ENCODE measurements at regions not wholly inside any gene's neighbourhood (a gene's known extent, or its start where the extent isn't known, plus 50 kb on each side); places are given as distances from the start of the nearest gene placed in this dataset.

DNA sequence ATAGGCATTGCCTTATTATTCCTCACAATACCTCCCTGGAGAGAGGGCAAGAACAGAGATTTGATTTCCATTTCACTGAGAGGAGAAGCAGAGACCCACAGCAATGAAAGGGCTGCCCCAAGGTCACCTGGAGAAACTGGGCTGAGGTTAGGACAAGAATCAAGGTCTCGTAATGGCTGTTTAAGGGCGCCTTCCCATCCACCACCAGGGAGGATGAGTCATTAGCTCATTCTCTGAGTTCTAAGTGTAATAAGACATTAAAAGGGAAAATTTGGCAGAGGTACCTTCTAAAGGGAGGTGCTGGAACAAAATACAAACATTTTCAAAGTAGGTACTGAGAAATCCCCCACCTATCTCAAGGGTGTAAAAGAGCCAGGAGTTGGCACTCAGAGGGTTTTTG, 52.6 kb upstream of the TCERG1 start:
- Histone ChIP-seq H3K27me3 (replicated peaks in 2 of 5; ENCODE audit: control insufficient read depth in 4 of 5, insufficient read depth in 5 of 5, low read length in 4 of 5) (peaks cover 0 to 6% (median 0%) of the 10 kb centered on the region in 5 experiments), H3K27ac (ENCODE audit: insufficient read depth in 1 of 2, low read depth in 1 of 2, low read length in 2 of 2, poor library complexity in 1 of 2, severe bottlenecking in 2 of 2) (no peak overlapping the region), H3K36me3 (ENCODE audit: control insufficient read depth in 4 of 4, insufficient read depth in 4 of 4, low read length in 3 of 4) (no peaks in the 10 kb centered on the region), H3K4me3 (ENCODE audit: control insufficient read depth in 1 of 7, extremely low read depth in 1 of 7, insufficient read depth in 4 of 7, low read depth in 2 of 7, low read length in 6 of 7) (no peak overlapping the region), H3K9me3 (ENCODE audit: control extremely low read depth in 1 of 5, control insufficient read depth in 4 of 5, insufficient read depth in 2 of 5, low read depth in 1 of 5, low read length in 4 of 5) (peaks cover 0 to 8% (median 0%) of the 10 kb centered on the region in 5 experiments), H3K4me1 (ENCODE audit: control extremely low read depth in 1 of 4, control insufficient read depth in 4 of 4, insufficient read depth in 4 of 4, low read length in 3 of 4) (peaks cover 2 to 8% (median 7%) of the 10 kb centered on the region in 4 experiments)
- ChIA-PET CTCF (interaction anchor here (1.0 kb wide), 1 partner anchor 33 kb away, joined by 3 read pairs; no protein-coding TSS in a partner anchor), POLR2A (no interaction called here)
- 100% methylated on average over 2 of the region's 2 CpGs for whole genome bisulfite sequencing (ENCODE audit: insufficient coverage)
- no peak for DNase-seq

DNA sequence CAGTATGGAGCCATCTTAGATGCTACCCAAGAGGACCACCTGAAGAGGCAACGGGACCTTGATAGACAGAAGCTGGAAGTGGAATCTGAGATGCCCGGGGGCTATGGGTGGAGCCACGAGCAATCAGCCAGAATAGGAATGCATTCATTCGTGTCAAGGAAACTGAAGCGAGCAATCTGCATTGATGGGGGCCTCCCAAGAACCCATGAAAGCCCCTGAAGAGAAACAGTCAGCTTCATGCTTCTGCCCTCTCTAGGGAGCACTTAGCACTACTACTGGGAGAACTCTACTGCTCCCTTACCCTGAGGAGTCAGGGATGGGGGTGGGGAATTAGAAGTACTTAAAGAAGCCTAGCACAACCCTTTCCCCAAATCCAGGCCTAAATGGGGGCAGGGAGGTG, 51.9 kb upstream of the TCERG1 start:
- no peaks in the 10 kb centered on the region for H3K36me3 ChIP-seq (ENCODE audit: control insufficient read depth in 4 of 4, insufficient read depth in 4 of 4, low read length in 3 of 4)
- H3K9me3 ChIP-seq (ENCODE audit: control extremely low read depth in 1 of 5, control insufficient read depth in 4 of 5, insufficient read depth in 2 of 5, low read depth in 1 of 5, low read length in 4 of 5): peaks cover 0 to 8% (median 0%) of the 10 kb centered on the region in 5 experiments
- 74% methylated on average over 5 of the region's 5 CpGs for WGBS (ENCODE audit: insufficient coverage)
- no peak overlapping the region for H3K4me3 ChIP-seq (ENCODE audit: control insufficient read depth in 1 of 7, extremely low read depth in 1 of 7, insufficient read depth in 4 of 7, low read depth in 2 of 7, low read length in 6 of 7)
- peaks cover 6 to 15% (median 14%) of the 10 kb centered on the region in 4 experiments for H3K4me1 ChIP-seq (ENCODE audit: control extremely low read depth in 1 of 4, control insufficient read depth in 4 of 4, insufficient read depth in 4 of 4, low read length in 3 of 4)
- DNase-seq: no peak
- peaks cover 0 to 6% (median 0%) of the 10 kb centered on the region in 5 experiments for H3K27me3 ChIP-seq (replicated peaks in 2 of 5; ENCODE audit: control insufficient read depth in 4 of 5, insufficient read depth in 5 of 5, low read length in 4 of 5)
- ChIA-PET POLR2A (no interaction called here), CTCF (no interaction called here)
- H3K27ac ChIP-seq (ENCODE audit: insufficient read depth in 1 of 2, low read depth in 1 of 2, low read length in 2 of 2, poor library complexity in 1 of 2, severe bottlenecking in 2 of 2): no peak overlapping the region

Measured in common myeloid progenitor, CD34-positive (primary cell).